HT1080 (cell line): ENCODE measurements at regions not wholly inside any gene's neighbourhood (a gene's known extent, or its start where the extent isn't known, plus 50 kb on each side); places are given as distances from the start of the nearest gene placed in this dataset.

ENCODE experiments used
- DNase-seq: peaks from one replicate; pipeline ENCODE4 v3.0.0-alpha.2; 2015; ENCODE audit warnings: low read depth

DNA sequence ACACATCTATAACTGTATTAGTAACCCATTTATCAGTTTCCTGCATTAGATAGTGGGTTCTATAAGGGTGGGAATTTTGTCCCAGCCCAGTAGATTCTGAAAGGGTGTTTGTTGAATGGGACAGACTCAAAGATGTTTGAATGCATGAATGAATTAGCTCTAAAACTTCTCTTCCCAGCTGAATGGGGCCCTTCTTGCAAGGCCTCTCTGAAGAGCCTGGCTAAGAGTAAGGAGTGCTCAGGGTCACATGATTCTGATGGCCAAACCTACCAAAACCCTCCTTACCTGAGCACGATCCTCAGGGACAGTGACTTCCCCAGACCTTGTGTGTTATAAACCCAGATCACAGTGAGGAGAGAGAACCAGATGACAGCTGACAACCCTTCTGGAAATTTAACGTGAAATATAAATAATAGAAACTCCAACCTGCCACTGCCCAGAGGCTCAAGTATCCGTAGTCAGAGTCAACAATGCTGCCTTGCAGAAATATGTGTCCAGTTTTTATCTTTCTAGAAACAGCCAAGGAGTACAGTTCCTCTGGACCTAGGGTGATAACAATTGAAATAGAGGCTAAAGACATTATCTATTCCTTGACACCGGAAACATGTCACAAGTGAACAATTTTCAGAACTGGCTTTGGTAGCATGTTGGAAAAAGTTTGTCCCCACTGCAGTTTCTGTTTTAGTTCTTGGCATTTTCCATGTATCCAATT lies 268.9 kb upstream of the MAF start:
- no peak for DNase-seq

DNA sequence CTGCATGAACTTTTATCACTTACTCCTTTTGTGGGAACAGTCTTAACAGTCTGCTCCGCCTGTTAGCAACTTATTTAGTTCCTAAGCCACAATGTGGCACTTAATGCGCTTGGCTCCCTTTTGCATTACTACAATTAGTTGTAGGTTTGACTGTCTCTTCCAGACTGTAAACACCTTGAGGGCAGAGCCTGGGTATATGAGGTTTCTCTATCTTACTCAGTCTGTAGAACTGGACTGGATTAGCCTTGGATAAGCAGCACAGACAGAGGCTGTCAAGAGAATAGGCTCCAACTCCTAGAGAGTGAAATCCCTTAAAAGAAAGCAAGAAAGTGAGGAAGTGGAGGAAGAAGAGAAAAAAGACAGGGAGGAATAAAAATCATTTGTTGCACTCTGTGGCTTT lies 268.3 kb upstream of the MAF start:
- no peak for DNase-seq

DNA sequence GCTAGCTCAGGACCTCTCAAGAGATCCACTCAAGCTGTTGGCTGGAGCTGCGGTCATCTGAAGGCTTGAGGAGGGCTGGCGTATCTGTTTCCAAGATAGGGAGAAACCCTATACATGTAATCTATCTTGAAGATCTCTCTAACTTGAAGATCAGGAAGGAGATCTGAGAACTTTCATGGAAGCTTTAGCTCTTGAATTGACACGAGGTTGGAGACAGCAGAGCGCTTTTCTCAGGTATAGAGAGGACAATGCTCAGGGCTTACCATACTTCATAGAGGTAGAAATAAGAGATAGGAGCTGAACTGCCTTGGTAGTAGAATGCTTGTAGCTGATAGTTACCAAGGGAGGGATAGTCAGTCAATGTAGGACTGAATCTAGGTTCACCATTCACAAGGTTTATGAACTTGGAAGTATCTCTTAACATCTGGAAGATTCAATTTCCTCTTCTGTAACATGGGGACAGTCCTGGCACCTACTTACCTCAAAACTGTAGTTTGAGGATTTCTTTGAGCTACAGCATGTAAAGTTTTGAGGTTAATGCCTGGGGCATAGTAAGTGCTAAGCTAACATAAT lies 267.0 kb upstream of the MAF start:
- no peak for DNase-seq

DNA sequence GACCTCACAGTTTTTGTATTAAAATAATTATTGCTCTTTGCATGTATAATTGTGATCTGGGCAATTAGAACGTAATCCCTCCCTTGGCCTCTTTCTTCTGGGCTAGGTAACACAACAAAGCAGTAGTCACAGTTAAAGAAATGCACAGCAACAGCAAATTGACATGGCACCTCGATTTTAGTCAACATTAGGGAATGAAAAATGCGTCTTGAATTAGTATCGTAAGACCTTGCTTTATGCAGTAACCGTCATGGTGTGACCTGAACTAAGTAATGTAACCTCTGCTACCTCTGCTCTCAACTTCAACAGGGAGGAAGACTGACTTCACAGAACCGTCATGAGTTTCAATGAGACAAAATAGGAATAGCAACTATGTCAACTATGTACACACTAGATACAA lies 265.4 kb upstream of the MAF start:
- DNase-seq = no peak

DNA sequence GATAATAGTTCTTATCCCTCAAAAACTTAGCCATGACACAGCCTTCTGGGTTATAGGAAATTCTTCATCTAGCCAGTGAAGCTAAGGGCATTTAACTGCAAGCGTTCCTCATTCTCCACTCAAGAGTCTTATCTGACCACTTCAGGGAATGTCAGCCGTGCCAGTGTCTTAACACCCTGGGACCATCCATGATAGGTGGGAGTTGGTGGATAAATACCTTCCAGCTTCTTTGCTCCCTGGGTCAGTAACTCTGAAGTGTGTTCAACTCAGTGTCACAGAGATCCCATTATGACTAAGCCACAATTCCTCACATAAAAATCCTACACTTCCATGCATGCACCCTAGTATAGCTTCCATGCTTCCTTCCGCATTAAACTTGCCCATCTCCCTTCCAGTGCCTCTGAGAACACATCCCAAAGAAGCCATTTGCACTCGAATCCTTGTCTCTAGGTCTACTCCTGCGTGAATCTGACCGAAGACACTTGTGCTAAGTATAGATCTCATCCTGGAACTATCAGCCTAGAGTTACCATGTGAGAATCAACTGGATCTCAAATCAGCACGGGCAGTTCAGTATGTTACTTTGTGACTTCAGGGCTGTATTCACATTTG lies 264.3 kb upstream of the MAF start:
- no peak for DNase-seq

DNA sequence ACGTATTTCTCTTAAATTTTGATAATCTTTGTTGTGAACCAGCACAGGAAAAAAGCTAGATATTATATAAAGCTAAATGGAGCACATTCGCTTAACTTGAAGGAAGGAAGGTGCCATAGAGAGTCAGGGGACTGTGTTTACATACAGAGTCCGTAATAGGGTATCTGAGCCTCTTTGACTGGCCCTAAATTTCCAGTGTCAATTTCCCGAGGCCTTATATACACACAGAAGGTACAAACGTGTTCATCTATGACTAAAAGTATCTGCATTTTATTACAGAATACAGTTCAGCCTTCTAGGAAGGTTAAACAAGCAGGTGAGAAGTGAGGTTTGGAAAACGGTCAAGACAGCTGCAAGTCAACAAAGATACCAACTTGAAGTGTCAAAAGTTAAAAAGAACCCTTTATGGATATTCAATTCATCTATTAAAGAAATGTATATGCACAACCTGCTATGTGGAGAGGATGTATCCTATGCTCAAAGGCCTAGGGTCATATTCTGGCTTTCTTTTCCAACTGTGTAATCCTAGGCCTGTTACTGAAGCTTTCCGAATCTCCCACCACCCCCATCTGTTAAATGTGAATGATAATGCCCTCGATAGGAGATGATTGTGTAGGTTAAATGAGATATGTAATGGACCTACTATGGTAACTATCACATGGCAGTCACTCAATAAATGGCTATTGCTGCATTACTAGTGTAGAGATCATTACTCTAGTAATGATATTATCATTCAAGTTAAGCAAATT lies 263.7 kb upstream of the MAF start:
- no peak for DNase-seq

DNA sequence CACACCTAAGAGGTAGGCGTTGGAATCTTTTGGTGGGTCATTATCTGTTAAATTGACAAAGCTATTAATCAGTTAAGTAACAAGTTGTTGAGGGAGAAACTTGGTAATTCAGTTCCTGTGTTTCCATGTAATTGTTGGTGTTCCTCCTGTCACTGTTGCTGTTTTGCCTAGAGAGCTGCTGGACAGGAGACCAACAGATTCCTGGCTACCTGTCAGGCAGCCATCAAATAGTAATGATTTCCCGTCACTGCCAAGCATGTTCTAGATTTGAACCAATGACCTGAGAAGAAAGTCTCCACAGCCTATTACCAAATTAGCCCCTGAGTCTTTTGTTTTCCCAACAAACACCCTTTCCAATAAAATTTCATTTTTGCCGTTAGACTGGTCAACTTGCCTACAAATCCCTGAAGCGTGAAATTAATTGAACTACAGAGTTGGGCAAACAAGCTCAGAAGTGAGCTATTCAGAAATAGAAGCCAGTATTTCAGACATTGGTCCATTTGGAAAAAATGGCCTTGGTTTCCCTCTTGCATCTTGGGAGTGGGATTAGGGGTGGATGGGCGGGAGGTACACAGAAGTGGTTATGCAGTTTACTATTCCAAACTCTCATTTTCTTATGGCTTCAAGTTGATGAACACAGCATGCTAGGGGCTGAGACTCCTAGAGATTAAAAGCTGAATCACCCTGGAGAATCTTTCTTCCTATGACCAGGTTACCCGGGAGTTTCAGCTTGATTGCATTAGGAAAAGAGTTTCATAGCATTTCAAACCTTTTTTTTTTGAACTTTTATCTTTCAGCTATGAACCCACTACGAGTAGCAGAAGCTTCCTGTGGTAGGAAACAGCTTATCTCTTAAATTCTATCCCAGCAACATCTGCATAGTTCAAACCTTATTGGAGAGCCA lies 262.8 kb upstream of the MAF start:
- no peak for DNase-seq

DNA sequence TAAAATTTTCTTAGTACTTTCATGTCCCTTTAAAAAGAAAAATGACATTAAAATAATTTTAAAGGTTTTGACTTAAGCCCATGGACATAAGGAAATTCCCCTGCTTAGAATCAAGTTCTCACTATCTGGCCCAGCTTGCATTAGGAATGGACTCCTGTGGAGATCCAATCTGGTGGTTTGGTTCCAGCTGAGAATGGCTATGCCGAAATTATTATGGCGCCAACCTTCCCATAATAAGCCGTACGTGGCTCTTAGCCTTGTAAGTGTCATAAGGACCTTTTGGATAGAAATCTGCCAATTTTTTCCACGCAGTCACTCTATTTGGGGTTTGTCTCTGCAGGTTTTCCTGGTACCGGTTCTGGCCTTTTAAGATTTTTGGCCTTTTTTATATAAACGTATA lies 262.1 kb upstream of the MAF start:
- no peak for DNase-seq

DNA sequence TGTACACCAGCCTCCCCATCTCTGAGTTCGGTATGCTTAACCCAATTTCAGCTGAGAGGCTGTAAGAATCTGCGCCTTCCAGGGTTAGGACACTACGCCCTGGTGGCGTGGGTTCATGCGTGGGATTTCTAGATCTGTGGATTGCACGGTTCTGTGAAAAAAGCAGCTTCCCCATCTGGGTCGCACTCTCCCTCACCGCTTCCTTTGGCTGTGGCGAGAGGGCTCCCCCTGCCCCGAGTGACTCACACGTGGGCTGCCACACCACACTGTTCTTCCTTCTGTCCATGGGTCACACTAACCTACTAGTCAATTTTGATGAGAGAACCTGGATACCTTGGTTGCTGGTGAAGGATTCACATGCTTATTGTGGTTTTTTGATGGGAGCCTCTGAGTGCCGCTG lies 256.0 kb upstream of the MAF start:
- no peak for DNase-seq

DNA sequence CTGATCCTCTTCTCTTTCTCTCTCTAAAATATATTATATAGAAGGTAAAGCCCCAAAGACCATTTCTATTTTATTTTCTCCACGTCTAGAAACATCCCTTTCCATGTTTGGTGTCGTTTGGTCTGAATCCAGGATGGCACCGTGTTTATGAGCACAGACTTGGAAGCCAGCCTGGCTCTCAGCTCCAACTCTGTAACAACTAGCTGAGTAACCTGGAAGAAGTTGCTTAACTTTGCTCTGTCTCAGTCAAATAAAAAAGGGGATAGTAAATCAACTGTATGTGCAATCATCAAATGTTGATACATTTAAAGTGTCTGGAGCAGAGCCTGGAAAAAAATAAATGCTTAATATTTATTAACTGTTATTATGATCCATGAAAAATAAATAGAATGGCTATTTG lies 249.8 kb upstream of the MAF start:
- no peak for DNase-seq

DNA sequence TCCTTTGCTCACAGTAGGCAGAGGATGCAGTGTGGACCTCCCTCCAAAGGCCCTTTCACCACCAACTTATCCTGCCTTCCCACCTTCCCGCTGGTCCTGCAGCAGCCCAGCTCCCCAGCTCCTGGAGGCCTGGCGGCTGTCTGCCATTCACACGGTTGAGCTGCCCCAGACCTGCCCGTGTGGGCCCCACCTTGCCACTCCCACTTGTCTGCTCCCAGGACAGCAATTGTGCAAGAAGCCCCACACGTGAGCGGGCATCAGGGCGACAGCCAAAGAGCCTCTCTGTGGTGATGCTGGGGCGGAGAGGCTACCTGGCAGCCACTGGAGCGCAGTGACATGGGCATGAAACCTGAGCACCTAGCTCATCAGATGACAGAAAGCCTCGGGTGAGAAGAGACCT lies 248.6 kb upstream of the MAF start:
- no peak for DNase-seq

DNA sequence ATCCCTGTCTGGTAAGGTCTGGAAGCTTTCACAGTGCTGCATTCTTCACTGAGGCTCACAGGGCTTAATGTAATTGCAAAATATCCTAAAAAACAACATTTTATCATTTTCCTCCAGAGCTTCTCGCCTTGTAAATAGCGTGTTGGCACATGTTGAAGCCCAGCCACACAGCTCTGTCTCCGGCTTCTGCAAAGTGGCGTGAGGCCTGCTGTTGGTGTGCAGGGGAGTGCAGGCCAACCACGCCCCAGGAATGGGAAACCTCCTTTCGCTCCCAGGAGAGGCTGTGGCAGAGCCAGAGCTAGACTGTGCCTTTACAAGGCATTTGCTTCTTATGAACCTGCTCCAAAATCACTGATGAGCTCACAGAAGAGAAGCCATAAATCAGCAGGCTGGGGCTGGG lies 248.2 kb upstream of the MAF start:
- DNase-seq = no peak

DNA sequence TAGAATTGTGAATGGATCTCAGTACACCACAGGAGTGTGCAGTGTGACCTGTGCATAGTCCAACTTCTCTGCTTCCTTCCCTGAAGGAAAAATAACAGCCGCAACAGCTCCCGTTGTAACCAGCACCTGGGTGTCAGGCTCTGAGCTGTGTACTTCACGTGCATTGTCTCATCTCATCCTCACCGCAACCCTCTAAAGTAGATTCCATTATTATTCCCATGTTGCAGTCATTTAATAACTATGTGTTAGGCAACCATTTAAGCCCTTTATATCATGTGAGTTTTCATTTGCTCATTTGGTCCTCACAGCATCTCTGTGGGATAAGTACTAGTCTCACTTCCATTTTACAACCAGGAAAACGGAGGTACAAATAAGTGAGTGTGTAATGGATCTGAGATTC lies 247.0 kb upstream of the MAF start:
- no peak for DNase-seq

DNA sequence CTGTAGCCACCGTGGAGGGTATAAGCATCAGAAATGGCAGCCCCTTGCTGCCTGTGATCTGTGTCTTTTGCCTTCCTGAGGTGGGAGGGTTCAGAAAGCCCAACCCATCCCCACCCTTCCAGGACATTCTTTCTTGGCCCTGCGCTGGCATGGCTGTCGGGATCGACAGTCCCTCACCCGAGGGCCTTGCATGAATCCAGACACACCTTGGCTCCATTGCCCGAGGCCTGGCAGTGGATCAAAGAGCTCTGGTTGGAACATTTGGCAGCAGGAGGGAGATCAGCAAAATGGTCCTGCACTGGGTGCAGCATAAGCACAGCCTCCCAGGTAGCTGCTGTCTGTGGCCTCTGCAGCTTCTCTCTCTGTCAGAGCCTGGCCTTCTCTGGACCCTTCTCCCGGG lies 246.6 kb upstream of the MAF start:
- DNase-seq = no peak

DNA sequence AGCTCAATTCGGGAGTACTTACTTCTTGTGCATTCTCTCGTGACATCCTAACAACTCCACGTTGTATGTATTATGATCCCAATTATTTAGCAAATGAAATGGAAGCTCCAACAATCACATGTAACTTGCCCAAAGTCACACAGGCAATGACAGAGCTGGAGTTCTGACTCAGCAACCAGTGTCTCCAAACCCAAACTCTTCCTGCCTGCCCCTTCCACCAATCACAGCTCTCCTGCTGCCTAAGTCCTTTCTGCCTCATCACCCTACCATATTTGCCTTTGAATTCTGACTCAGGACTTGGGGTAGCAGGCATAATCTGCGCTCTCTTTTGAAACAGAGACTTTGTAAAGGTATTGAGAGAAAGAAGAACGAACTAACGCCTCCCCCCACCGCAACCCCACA lies 245.2 kb upstream of the MAF start:
- peak; percentile 40 for DNase-seq

DNA sequence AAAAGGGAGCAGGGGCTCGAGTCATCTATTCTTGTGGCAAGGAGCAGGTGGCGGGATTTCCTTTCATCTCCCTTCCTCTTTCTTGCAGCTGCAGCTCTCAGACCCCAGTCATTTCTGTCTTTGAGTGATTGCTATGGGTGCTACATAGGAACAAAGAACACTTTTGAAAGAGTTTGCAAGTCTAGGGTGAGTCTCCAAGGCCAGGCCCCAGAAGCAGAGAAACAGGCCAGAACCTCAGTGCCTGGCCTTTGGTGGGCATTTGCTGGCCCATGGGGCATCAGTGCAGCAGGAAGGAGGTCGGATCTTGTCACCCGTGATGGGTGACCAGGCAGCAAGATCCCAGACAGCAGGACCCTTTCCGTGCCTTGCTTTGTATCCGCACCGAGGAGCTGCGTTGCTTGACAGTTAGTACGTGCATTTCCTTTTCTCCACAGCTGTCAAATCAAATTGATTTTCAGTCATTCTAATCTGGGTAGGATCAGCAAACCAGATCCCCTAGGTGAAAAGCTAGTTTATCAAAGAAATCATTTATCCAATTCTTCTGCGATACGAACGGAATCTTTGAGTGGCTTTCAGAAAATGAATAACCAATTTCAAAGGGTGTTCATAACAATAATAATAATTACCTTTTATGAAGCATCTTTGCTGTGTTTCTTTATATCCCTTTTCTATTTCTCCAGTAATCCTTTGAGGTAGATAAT lies 244.6 kb upstream of the MAF start:
- no peak for DNase-seq

DNA sequence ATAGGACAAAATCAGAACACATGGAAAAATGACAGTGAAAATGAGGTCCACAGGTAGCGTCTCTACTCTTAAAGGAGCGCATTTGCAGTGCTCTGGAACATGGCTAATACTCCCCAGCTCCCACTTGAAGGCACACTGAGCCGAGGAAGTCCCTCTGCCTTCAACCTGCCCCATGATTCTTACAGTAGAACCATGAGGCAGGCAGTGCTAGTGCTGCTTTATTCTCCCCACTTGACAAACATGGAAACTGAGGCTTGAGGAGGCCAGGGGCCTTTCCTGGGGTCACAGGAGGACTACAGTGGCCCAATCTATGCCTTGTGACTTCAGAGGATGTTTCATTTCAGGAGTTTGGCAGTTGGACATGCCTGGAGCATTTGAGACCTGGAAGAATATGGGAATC lies 244.1 kb upstream of the MAF start:
- DNase-seq = no peak

DNA sequence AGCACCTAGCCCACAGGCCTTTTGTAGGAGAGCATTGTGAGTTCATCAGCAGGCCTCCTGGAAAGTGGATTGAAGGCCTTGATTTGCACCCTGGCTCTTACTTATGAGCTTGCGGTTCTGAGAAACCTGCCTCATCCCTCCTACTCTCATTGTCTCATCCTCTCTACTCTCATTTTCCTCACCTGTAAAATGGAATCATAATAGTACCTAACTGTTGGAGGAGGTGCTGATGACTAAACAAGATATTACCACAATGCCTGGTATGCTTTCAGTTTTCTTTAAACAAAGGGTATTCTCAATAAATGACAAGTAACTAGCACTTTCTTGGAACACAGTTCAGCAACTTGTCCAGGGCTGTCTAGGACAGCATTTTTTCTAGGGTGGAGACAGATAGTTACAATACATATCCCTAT lies 243.1 kb upstream of the MAF start:
- no peak for DNase-seq

DNA sequence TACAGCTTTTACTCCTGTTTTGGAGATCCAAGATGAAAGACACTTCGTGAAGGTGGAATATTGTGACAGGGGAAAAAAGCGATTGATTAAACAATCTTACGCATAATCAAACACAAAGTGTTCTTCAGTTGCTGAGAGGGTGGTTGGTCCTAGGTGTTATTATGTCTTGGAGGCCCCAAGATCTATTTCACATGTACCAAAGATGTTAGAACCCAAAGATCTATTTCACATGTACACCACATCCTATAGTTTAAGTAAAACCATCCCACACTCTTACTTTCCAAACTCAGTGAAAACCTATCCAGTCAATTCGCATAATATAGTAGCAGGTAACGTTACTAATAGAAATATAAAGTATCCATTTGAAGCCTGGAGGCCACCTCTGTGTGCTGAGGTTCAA lies 242.6 kb upstream of the MAF start:
- DNase-seq = no peak

DNA sequence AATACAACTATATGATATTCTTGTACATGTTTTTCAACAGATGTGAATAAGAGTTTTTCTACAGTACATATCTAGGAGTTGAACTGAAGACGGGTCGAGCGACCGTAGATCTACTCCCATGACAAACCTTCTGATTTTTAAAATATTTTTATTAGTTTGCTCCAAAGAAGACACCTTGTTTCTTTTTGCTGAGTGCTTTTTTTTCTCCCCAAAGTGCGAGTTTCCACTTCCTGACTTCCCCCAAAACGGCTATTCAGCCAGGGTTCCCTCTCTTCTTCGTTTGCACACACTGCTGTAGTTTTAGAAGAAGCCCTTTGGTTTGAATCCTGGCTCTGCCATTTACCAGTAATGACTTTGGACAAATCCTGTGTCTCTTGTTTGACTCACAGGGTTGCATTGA lies 241.7 kb upstream of the MAF start:
- no peak for DNase-seq
